Erythroblast (primary cell): ENCODE measurements at regions not wholly inside any gene's neighbourhood (a gene's known extent, or its start where the extent isn't known, plus 50 kb on each side); places are given as distances from the start of the nearest gene placed in this dataset.

Experiments used
- GATA1 ChIP-seq: IDR thresholded peaks from 2 replicates; pipeline ENCODE4 v1.6.1; 2011; ENCODE audit warnings: low read depth, mild to moderate bottlenecking, control low read depth, low read length, moderate library complexity
- POLR2A ChIP-seq: IDR thresholded peaks from 2 replicates; pipeline ENCODE4 v1.6.1; 2011; ENCODE audit warnings: mild to moderate bottlenecking, low read length

GRCh38 chr16:66275775-66276428 is 90.6 kb upstream of the CDH5 start:
- no peak for TF ChIP-seq POLR2A
- TF ChIP-seq GATA1: no peak
